ENCODE measurements at regions not wholly inside any gene's neighbourhood (a gene's known extent, or its start where the extent isn't known, plus 50 kb on each side); places are given as distances from the start of the nearest gene placed in this dataset.

- Histone ChIP-seq H3K9ac (ENCODE audit: low read depth in 1 of 2, low read length in 2 of 2) (no peak overlapping the region), H3K4me1 (ENCODE audit: control insufficient read depth in 4 of 4, insufficient read depth in 4 of 4, low read length in 3 of 4) (peaks cover 2 to 18% (median 16%) of the 10 kb centered on the region in 4 donors), H3K4me3 (ENCODE audit: low read depth in 1 of 3, low read length in 3 of 3) (no peak overlapping the region), H3K27ac (ENCODE audit: low read depth in 1 of 2, low read length in 2 of 2) (no peak overlapping the region), H3K9me3 (ENCODE audit: control insufficient read depth in 4 of 4, low read length in 3 of 4) (no peaks in the 10 kb centered on the region), H3K27me3 (ENCODE audit: control insufficient read depth in 4 of 4, insufficient read depth in 4 of 4, low read length in 3 of 4) (no peaks in the 10 kb centered on the region), H3K36me3 (ENCODE audit: control insufficient read depth in 4 of 4, insufficient read depth in 3 of 4, low read depth in 1 of 4, low read length in 3 of 4) (no peaks in the 10 kb centered on the region)
- DNase-seq (ENCODE audit: low spot score): no peak
- no peak for TF ChIP-seq RXRA (IDR thresholded peaks at IDR 0.05)
- TF ChIP-seq NR2F2 (IDR thresholded peaks at IDR 0.05): no peak
- TF ChIP-seq MAX (IDR thresholded peaks at IDR 0.05): no peak
- no peak for TF ChIP-seq YY1 (IDR thresholded peaks at IDR 0.05)
- TF ChIP-seq REST (IDR thresholded peaks at IDR 0.05): no peak
- TF ChIP-seq FOXA2 (IDR thresholded peaks at IDR 0.05): no peak
- TF ChIP-seq HNF4A (conservative IDR thresholded peaks at IDR 0.05): no peak
- TF ChIP-seq ZBTB33 (IDR thresholded peaks at IDR 0.05): no peak
- no peak for TF ChIP-seq TAF1 (conservative IDR thresholded peaks at IDR 0.05)
- no peak for TF ChIP-seq CTCF (IDR thresholded peaks at IDR 0.05; ENCODE audit: low read depth, low read length, missing input control)
- no peak for TF ChIP-seq GABPA (IDR thresholded peaks at IDR 0.05 in 1 of 2, conservative IDR thresholded peaks at IDR 0.05 in 1 of 2)
- no peak for TF ChIP-seq FOXA1 (IDR thresholded peaks at IDR 0.05)
- TF ChIP-seq EGR1 (IDR thresholded peaks at IDR 0.05; ENCODE audit: low read depth in 2 of 2): no peak
- TF ChIP-seq SP1 (IDR thresholded peaks at IDR 0.05): no peak
- TF ChIP-seq HNF4G (IDR thresholded peaks at IDR 0.05): no peak
- no peak for TF ChIP-seq RAD21 (IDR thresholded peaks at IDR 0.05)
- 82% methylated on average over 3 of the region's 3 CpGs for WGBS
Measured at GRCh38 chr6:79864421-79864820, 82.9 kb downstream of the ELOVL4 start.

GRCh38 chr6:79864001-79864400, 83.4 kb downstream of the ELOVL4 start:
- TF ChIP-seq NR2F2 (IDR thresholded peaks at IDR 0.05) (no peak), JUND (IDR thresholded peaks at IDR 0.05) (no peak), YY1 (IDR thresholded peaks at IDR 0.05) (no peak), FOXA1 (IDR thresholded peaks at IDR 0.05) (no peak), SP1 (IDR thresholded peaks at IDR 0.05) (no peak), HNF4A (conservative IDR thresholded peaks at IDR 0.05) (no peak), GABPA (IDR thresholded peaks at IDR 0.05 in 1 of 2, conservative IDR thresholded peaks at IDR 0.05 in 1 of 2) (no peak), TAF1 (conservative IDR thresholded peaks at IDR 0.05) (no peak), RXRA (IDR thresholded peaks at IDR 0.05) (no peak), REST (IDR thresholded peaks at IDR 0.05) (no peak), MAX (IDR thresholded peaks at IDR 0.05) (no peak), HNF4G (IDR thresholded peaks at IDR 0.05) (no peak)
- no peaks in the 10 kb centered on the region for H3K36me3 ChIP-seq (ENCODE audit: control insufficient read depth in 4 of 4, insufficient read depth in 3 of 4, low read depth in 1 of 4, low read length in 3 of 4)
- WGBS: 88% methylated on average over 1 of the region's 1 CpG
- H3K4me3 ChIP-seq (ENCODE audit: low read depth in 1 of 3, low read length in 3 of 3): no peak overlapping the region
- H3K4me1 ChIP-seq (ENCODE audit: control insufficient read depth in 4 of 4, insufficient read depth in 4 of 4, low read length in 3 of 4): peaks cover 2 to 16% (median 13%) of the 10 kb centered on the region in 4 donors
- no peaks in the 10 kb centered on the region for H3K9me3 ChIP-seq (ENCODE audit: control insufficient read depth in 4 of 4, low read length in 3 of 4)
- no peak overlapping the region for H3K9ac ChIP-seq (ENCODE audit: low read depth in 1 of 2, low read length in 2 of 2)
- no peaks in the 10 kb centered on the region for H3K27me3 ChIP-seq (ENCODE audit: control insufficient read depth in 4 of 4, insufficient read depth in 4 of 4, low read length in 3 of 4)
- DNase-seq (ENCODE audit: low spot score): no peak
- H3K27ac ChIP-seq (ENCODE audit: low read depth in 1 of 2, low read length in 2 of 2): no peak overlapping the region
